ENCODE measurements at regions not wholly inside any gene's neighbourhood (a gene's known extent, or its start where the extent isn't known, plus 50 kb on each side); places are given as distances from the start of the nearest gene placed in this dataset.

DNA sequence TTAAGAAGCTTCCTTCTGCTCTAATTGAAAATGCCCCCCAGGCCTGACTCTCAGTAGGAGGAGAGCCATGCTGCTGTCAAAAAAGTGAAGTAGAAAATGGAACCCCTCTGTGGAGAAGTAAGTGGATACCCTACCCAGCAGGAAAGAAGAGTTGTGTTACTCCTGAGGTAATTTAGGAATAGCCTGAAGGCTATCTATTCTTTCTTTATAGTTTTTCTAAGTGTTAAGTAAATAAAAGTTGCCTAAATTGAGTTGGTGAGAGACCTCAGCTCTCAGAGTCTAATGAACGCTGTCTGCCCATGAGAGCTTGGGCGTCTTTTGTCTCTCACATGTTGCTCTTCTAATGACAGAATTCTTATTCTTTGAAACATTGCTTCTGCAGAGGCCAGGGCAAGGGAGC lies 116.2 kb downstream of the NSUN3 start:
- no peak for DNase-seq

DNA sequence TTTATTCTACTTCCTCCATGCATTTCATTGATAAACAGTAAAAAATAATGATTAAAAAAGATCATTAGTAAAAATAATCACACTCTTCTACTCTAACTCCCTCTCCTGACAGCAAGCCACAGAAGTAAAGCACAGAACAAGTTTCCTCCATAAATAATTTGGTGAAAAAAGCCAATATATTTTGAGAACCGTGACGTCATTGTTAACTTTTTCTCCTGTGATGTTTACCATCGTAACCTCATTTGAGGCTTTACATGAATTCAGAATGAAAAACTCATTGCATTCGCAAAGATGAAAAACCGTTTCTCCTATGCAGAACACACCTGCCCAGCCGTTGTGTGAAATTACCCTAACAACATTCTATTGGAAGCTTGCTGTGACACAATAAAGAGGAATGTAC lies 120.7 kb downstream of the NSUN3 start:
- no peak for DNase-seq

- DNase-seq: no peak
Measured at GRCh38 chr3:94184781-94185180, 121.9 kb downstream of the NSUN3 start.

DNA sequence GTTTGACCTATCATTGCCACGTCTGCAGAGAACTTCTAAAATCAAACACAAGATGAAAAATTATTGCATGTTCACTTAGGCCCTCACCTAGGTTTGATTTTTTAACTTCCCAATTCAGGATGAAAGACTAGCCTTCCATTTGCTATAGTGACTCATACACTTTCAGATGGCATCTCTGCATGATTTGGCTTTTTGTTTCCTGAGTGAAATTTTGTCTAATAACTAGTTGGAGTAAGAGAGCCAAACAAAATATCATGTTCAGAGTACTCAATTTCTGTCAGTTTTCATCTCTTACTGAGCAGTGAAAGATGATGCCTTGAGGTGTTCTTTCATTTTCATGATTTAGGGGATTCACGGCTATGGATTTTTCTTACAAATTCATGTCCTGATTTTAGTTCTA lies 122.9 kb downstream of the NSUN3 start:
- DNase-seq: no peak

DNA sequence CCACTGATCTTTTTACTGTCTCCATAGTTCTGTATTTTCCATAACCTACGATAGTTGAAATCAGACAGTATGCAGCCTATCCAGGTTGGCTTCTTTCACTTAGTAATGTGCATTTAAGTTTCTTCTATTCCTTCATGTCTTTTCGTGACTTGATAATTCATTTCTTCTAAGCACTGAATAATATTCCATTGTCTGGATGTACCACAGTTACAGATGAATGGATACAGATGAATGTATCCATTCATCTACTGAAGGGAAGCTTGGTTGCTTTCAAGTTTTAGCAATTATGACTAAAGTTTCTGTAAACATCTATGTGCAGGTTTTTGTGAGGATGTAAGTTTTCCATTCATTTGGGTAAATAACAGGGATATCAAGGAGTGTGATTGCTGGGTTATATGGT lies 124.8 kb downstream of the NSUN3 start:
- DNase-seq: no peak

GRCh38 chr3:94195381-94195780 lies 132.5 kb downstream of the NSUN3 start:
- no peak for DNase-seq

DNA sequence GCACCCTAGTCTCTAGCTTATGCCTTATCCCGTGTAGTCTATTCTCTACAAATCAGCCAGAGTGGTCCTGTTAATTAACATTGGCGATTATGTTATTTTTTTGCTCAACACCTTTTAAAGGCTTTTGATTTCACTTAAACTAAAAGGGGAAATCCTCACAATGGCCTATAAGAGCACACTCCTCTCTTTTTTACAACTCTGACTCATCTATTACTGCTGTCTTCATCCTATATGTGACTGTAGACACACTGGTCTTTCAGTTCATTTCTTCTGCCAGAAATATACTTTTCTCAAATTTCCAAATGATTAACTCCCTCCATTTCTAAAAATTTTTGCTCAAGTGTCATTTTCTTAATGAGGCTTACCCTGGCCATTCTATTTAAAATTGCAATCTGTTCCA lies 143.4 kb downstream of the NSUN3 start:
- no peak for DNase-seq

- DNase-seq: no peak
Measured at GRCh38 chr3:94210256-94210655, 147.4 kb downstream of the NSUN3 start.

DNA sequence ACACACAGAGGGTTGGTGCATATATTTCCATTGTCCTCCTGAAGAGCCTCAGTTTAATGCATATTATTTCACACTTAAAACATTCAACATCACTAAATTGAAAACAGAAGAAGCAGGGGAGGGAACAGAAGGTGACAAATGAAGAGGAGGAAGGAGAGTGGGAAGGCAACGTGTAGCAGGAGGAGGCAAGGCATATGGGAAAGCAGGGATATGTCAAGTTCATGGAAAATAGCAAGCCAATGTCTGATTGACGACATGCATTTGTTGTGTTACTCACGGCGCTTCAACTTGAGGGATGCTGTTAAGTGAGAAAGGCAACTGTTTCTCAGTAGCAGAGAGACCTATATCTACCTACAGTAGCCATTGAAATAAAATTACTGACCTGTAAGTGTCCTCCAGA lies 154.5 kb downstream of the NSUN3 start:
- no peak for DNase-seq

- DNase-seq: no peak
Measured at GRCh38 chr3:94220426-94220825, 157.6 kb downstream of the NSUN3 start.

DNA sequence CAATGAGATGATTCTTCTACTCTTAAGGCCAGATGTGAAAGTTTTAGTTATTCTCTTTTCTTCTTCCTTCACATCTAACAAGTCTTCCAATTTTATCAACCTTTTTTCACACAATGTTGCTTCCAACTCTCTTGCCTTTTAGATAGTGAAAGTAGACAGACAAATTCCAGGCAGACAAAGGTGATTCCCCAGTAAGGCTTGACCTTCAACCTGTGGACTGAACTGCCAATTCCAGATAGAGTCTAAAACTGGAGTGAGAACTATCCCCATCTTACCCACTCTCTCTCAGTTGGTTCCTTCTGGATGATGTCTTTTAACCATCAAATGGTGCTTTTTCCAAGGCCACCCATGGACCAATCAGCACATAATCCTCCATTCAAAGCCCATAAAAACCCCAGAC lies 159.0 kb downstream of the NSUN3 start:
- DNase-seq: no peak

DNA sequence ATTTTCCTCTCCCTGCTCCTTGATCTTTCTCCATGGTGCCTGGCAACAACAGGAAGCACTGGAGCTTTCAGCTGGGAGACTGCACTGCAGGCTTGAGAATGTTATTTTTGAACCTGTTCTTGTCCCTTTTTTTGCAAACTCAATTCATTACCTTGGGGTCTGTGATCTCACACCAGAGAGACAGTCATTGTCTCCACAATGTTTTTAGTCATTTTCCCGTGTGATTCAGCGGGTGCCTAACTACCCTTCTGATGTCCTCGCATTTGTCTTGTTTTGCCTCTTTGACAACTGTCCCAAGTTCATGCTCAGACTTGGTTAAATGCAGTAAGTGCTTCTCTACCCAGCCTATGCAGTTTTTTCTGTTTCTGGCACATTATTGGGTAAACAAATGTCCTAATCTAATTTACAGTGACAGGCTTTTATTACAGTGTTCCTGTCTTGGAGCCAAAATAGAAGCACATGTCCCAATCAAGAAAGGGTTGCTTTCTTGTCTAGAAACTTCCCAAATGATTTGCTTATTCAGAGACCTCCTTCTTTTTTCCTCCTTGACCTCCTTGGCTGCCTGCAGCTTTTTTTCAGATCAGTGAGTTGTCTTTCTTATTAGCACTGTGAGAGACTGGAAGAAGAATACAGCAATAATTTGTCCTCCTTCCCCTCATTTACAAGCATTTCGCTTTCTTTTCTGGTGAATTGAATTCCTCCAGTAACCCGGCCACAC lies 162.4 kb downstream of the NSUN3 start:
- no peak for DNase-seq

- no peak for DNase-seq
Measured at GRCh38 chr3:94226078-94226477, 163.2 kb downstream of the NSUN3 start.

GRCh38 chr3:94232921-94233320 lies 170.1 kb downstream of the NSUN3 start:
- no peak for DNase-seq

DNA sequence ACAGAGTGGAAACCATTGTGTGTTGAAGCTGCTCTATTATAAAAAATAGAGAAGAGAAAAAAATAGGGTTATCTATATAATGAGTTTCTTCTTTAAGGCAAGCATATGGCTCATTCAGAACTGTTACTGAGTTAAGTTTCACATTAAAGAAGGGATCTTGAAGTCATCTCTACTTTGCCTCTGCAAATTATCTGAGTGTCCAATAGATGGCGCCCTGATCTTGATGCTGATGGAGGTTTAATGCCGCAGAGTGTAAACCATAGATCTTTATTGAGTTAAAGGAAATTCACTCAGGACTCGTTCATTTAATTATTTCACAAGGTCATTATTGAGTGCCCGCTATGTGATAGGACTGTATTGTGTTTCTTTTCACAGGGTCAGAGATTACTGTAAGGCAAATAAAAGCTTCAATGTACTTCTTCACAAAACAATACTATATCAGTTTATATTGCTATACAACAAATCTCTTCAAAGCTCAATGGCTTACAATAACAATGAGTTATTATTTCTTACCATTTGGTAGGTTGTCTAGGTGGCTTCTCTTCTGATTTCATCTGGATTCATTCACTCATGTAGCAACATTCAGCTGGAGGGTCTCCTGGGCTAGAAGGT lies 171.4 kb downstream of the NSUN3 start:
- DNase-seq: no peak

DNA sequence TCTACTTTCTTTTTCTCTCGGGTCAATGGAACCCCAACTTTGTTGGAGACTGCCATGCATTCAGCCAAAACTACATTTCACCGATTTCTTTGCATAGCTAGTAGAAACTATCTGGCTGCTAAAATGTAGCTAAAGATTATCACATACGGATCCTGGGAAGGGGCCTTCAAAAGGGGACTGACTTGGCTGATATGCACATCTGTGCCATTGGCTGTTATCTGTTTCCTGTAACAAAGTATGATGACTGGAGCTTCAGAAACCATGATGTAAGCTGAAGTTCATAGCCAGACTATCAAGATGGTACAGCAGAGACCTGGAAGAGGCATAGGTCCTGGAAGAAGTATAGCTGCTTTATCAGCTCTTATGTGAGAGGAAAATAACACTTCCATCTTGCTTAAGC lies 179.1 kb downstream of the NSUN3 start:
- DNase-seq: no peak

GRCh38 chr3:94246171-94246570 lies 183.3 kb downstream of the NSUN3 start:
- DNase-seq: no peak

DNA sequence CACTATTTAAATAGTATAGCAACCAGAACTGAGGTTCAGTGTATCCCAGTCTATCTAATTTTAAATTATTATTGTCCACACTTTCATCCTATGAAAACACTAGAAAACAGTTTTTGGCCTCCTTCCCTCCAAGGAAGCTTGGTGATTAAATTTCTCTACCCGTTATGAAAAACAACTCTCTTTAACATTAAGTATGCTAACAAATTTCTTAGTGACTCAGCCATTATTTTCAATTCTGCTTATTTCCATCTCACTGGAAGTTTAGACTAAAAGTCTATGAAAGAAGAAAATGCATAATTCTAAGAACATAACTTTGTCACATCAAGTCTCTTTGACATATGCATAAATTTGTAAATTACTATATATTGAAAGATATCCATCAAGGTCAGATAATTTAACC lies 185.2 kb downstream of the NSUN3 start:
- no peak for DNase-seq

DNA sequence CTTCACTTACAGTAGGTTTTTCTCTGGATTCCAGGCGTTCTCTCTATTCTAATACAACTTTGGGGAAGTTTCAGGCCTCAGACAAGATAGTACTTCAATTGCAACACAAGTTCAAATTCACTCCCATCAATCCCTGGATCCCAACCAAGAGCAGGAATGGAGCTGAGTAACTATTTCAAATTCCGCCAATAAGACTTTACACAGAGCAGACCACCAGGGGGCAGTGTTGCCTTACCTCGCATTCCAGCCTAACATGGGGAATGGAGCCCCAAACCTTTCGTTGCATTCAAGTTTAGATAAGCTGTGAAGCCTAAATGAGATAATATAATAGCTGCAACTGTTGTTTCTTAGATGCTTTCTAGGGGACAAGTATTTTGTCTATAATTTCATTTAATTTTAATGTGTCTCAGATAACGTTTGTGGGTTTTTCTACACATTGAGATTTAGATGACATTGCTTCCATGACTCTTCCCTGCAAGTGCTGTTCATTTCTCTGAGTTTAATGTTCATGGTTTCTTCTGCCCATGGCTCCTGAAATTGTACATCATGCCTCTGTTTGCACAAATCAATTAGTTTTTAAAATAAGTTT lies 186.7 kb downstream of the NSUN3 start:
- DNase-seq: peak; percentile 64

DNA sequence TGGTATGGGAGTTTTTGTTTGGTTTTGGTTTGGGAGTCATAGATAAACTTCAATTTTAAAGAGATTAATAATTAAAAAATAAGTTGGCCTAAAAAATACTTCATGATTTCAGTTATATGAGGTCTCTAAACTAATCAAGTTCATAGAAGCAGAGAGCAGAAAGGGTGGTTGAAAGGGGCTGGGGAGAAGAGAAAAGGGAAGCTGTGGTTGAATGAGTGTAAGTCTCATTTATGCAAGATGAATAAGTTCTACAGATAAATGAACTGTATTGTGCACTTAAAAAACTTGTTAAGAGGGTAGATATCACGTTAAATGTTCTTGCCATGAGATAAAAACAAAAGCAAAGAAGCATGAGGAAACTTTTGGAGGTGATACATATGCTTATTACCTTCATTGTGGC lies 188.7 kb downstream of the NSUN3 start:
- DNase-seq: no peak

- no peak for DNase-seq
Measured at GRCh38 chr3:94252316-94252715, 189.5 kb downstream of the NSUN3 start.

DNA sequence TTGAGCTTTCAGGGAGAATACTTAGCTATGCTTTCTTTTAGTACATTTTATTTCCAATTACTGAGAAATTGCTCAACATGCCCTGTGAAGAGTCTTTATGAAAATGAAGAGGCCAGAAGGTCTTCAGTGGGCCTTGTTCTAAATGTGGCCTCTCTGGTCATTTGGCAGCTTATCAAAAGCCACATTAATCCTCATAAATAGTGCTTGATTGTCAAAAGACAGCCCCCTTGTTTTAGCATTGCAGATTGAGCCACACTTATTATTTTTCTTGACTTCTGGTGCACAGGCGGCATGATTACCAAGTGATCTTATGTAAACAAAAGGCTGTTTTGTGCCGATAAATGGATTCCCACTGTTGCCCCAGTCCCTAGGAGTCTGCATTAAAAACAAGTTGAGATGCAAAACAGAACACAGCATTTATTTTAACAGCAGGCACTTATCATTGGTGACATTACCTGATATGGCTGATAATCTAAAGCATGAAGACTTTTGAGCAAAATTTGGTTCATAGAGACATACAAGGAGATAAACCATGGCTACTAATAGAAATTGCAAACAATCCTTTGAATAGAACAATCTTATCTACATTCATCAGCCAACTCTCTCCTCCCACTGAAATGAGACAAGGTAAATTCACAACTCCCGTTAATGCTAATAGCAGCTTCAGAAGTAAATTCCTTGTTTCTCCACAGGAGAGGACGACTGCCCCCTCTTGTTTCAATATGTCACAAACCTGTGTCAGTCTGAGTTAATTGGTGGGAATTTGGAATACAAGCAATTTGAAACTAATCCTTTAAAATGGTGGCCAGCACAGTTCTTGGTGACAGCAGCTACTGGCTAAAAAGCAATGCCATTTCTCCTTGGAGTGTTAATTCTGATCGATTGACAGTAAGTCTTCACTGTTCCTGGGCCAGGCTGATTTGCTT lies 194.3 kb downstream of the NSUN3 start:
- DNase-seq: no peak

GRCh38 chr3:94258851-94259250 lies 196.0 kb downstream of the NSUN3 start:
- no peak for DNase-seq

- DNase-seq: no peak
Measured at GRCh38 chr3:94259291-94259690, 196.4 kb downstream of the NSUN3 start.

Measured in stimulated activated CD4-positive, alpha-beta T cell treated with anti-CD3 and anti-CD28 coated beads, Interleukin-4, amount 100 ng/mL, for 24 hours (primary cell).